Aorta (tissue), 5 donors: ENCODE measurements at regions not wholly inside any gene's neighbourhood (a gene's known extent, or its start where the extent isn't known, plus 50 kb on each side); places are given as distances from the start of the nearest gene placed in this dataset.
"Not testable (repeated sequence)": the region's sequence is repeated elsewhere in the genome, so short reads cannot be mapped to it uniquely, and the experiment has no call there.

Source experiments
- ATAC-seq: fragments of 200-7000 bp; cut with Tn5 transposase; one replicate; pipeline ENCODE4 v1.9.1; 2022; ENCODE audit warnings: moderate library complexity; ENCODE audit not compliant: low FRiP score
- DNase-seq, 2 donors: peaks; one replicate each; pipeline ENCODE4 v3.0.0-alpha.2; 2020
- H3K27ac ChIP-seq, 2 donors: one replicate each; pipeline ENCODE4 v1.5.1; 2013; ENCODE audit warnings: low read length in 2 of 2, mild to moderate bottlenecking in 2 of 2, moderate library complexity in 2 of 2, control low read depth in 1 of 2, inconsistent platforms in 1 of 2, low read depth in 1 of 2
- H3K27me3 ChIP-seq, 2 donors: one replicate each; pipeline ENCODE4 v1.6.1; 2013; ENCODE audit warnings: control low read depth in 1 of 2, low read length in 1 of 2, mild to moderate bottlenecking in 1 of 2, moderate library complexity in 1 of 2; ENCODE audit not compliant: insufficient read depth in 2 of 2, control insufficient read depth in 1 of 2
- H3K36me3 ChIP-seq, 2 donors: one replicate each; pipeline ENCODE4 v1.6.1; 2013; ENCODE audit warnings: control low read depth in 1 of 2, low read length in 1 of 2, mild to moderate bottlenecking in 1 of 2; ENCODE audit not compliant: insufficient read depth in 2 of 2, control insufficient read depth in 1 of 2
- H3K4me1 ChIP-seq, 2 donors: one replicate each; pipeline ENCODE4 v1.6.1; 2013; ENCODE audit warnings: low read length in 2 of 2, control low read depth in 1 of 2, mild to moderate bottlenecking in 1 of 2, moderate library complexity in 1 of 2; ENCODE audit not compliant: insufficient read depth in 2 of 2, control insufficient read depth in 1 of 2
- H3K4me3 ChIP-seq, 2 donors: one replicate each; pipeline ENCODE4 v1.5.1; 2013; ENCODE audit warnings: low read length in 2 of 2, control low read depth in 1 of 2, mild to moderate bottlenecking in 1 of 2
- H3K9me3 ChIP-seq: one replicate; pipeline ENCODE4 v1.6.1; 2013; ENCODE audit warnings: mild to moderate bottlenecking, low read length; ENCODE audit not compliant: control insufficient read depth
- WGBS, 2 donors: extraction: QIAGEN DNeasy Blood & Tissue Kit; methylation state at CpG; one replicate each; pipeline ENCODE4 v1.1.7; 2013; 5-methylcytosine and 5-hydroxymethylcytosine counted together
- intact Hi-C, 2 donors: fragments of 100-400 bp; cut with DNase I; formaldehyde crosslinking; loops; one replicate each; pipeline versions ENCODE4 v1.14.2 to v1.15.0; 2022
- donor health status: healthy with polysubstance abuse.
- donor health status: Bipolar disorder and iron deficiency.
- donor health status: DM: no; HTN: no; CAD: no.
- donor health status: DM: no; HTN: no; CAD: no.
- donor health status: DM: yes; HTN: yes; CAD: no.

DNA sequence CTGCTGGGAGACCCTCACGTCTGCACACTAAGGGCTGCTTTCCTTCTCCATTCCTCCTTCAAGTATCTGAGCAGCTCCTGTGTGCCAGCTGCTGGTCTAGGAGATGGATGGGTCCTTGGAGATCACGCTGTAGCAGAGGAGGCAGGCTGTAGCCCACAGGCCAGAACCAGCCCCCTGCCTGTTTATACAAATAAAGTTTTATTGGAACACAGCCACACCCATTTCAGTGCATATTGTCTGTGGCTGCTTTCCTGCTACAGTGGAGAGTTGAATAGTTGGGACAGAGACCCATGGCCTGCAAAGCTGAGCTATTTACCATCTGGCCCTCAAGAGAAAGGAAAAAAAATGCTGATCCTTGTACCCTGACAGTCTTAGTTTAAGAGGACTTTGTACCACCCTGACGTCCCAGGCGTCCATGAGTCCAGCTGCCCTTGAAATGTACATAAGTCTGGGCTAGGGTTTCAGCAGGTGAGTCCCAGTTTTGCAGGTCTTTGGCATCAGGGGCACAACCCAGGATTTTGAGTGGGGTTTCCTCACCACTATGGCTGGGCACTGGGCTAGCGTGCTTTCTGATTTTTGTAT, 95.8 kb downstream of the DEFB131A start:
- H3K36me3 ChIP-seq, intact Hi-C loops, H3K4me1 ChIP-seq, DNase-seq, H3K27me3 ChIP-seq, H3K9me3 ChIP-seq, ATAC-seq, H3K27ac ChIP-seq, H3K4me3 ChIP-seq: not testable (repeated sequence)
- WGBS, 2 donors = 60 to 83% methylated on average over 5 of the region's 5 CpGs

DNA sequence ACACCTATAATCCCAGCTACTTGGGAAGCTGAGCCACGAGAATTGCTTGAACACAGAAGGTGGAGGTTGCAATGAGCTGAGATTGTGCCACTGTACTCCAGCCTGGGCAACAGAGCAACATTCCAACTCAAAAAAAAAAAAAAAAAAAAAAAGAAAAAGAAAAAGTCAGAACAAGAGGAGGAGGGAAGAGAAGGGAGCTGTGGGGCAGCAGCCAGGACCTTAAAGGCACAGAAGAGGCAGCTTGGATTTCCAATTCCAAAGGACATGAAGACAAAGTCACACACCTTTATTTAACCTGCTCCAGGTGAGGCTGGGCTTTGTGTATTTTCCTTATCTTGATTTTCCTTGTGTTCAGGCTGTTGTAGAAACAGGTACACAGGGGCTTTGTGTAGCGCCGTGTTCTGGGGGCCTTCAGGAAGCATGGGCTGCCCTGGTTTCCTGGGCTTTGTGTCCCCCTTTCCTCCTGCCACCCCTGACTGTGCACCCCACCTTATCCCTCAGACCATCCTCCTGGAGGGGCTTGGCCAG, 97.2 kb downstream of the DEFB131A start:
- WGBS, 2 donors = 66 to 69% methylated on average over 3 of the region's 3 CpGs
- H3K27me3 ChIP-seq, H3K36me3 ChIP-seq, H3K27ac ChIP-seq, intact Hi-C loops, ATAC-seq, H3K4me3 ChIP-seq, H3K4me1 ChIP-seq, DNase-seq, H3K9me3 ChIP-seq: not testable (repeated sequence)

DNA sequence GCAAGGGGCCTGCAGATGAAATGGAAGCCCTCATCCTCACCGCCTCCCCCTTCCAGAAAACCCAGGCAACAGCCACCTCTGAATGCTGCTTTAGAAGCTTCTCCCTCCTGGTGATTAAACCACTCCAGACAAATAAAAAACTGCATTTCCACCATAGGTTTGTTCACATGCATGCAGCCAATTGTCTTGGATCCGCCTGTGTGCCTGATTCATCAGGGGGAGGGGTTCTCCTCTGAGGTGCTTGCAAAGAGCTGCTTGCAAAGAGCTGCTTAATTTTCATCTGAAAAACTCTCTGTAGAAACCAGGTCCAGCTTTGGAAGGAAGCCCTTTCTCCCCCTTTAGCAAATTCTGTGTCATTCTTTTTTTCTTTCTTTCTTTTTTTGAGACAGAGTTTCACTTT, 100.6 kb downstream of the DEFB131A start:
- H3K36me3 ChIP-seq, H3K27ac ChIP-seq, intact Hi-C loops, H3K4me3 ChIP-seq, ATAC-seq, H3K27me3 ChIP-seq, H3K9me3 ChIP-seq, H3K4me1 ChIP-seq, DNase-seq: not testable (repeated sequence)
- WGBS, 2 donors = 41 to 63% methylated on average over 2 of the region's 2 CpGs

DNA sequence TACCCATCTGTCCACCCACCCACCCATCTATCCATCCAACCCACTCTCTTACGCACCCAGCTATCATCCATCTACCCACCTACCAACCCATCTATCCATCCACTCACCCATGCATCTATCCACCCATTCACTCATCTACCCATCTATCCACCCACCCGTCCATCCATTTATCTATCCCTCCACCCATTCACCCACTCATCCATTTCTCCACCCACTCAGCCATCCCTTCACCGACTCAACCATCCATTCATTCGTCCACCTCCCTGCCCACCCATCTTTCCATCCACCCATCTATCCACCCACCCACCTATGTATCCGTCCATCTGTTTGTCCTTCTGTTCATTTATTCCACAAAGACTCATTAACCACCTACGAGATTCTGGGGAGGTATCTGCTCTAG, 103.3 kb downstream of the DEFB131A start:
- H3K27me3 ChIP-seq, H3K27ac ChIP-seq, H3K4me3 ChIP-seq, H3K36me3 ChIP-seq, H3K4me1 ChIP-seq, intact Hi-C loops, H3K9me3 ChIP-seq, ATAC-seq, DNase-seq: not testable (repeated sequence)
- WGBS, 2 donors = 78 to 80% methylated on average over 6 of the region's 6 CpGs

DNA sequence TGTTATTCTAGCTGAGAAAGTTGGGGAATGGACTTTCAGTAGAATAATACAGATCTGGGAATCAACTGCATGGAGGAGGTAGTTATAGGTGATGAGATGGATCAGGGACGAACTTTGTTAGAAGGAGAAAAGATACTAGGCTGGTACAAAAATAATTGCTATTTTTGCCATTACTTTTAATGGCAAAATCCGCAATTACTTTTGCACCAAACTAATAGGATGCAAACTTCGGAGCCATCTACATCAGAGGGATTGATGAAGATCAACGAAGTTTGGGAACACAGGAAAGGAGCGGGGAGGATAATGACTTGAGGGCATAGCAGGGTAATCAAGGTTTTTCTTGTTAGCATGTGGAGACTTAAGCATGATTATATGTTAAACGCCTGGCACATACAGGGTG, 111.9 kb downstream of the DEFB131A start:
- WGBS, 2 donors = 87 to 90% methylated on average over 6 of the region's 6 CpGs
- H3K27me3 ChIP-seq, intact Hi-C loops, ATAC-seq, H3K4me1 ChIP-seq, H3K4me3 ChIP-seq, H3K9me3 ChIP-seq, DNase-seq, H3K27ac ChIP-seq, H3K36me3 ChIP-seq: not testable (repeated sequence)

DNA sequence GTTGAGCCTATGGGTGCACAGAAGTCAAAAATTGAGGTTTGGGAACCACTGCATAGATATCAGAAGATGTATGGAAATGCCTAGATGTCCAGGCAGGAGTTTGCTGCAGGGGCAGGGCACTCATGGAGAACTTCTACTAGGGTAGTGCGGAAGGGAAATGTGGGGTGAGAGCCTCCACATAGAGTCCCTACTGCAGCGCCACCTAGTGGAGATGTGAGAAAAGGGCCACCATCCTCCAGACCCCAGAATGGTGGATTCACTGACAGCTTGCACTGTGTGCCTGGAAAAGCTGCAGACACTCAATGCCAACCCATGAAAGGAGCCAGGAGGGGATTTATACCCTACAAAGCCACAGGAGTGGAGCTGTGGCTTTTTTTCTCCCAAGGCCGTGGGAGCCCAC, 133.7 kb downstream of the DEFB131A start:
- WGBS, 2 donors = 43 to 48% methylated on average over 3 of the region's 3 CpGs
- DNase-seq, H3K9me3 ChIP-seq, H3K36me3 ChIP-seq, H3K4me3 ChIP-seq, intact Hi-C loops, H3K27ac ChIP-seq, H3K4me1 ChIP-seq, H3K27me3 ChIP-seq, ATAC-seq: not testable (repeated sequence)

DNA sequence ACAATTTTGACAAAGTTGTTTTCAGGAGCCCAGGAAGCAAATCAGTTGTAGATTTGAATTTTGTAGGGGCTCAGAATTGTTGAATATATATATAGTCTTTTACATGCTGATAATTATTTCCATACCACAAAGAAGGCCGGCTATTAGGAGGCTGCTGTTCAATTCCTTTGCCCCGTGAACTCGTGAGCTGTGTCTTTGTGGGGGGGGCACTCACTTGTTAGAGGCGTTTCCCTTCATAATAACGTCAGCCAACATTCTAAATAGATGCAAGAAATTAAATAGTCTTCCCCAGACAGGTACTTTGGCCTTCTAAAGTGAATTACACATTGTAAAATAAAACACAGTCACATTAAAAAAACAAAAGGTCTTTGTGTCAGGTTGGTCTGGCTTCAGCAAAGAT, 138.7 kb downstream of the DEFB131A start:
- H3K27me3 ChIP-seq, intact Hi-C loops, H3K9me3 ChIP-seq, DNase-seq, H3K4me1 ChIP-seq, H3K36me3 ChIP-seq, ATAC-seq, H3K27ac ChIP-seq, H3K4me3 ChIP-seq: not testable (repeated sequence)
- WGBS, 2 donors = 51 to 55% methylated on average over 5 of the region's 5 CpGs

DNA sequence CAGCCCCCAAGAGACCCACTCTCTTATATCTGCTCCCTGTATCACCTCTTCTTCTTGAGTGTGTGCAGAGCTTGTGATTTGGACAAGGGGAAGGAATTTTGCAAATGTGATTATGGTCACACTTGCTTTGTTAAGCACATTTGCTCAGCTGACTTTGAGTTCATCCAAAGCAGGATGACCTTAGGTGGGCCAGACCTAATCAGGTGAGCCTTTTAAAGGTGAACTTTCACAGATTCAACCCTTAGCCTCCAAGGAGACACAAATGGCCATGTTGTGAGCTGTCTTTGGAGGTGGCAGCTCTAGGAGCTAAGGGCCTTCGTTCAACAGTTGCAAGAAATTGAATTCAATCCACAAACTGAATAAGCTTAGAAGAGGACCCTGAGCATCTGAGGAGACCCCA, 147.8 kb downstream of the DEFB131A start:
- no peaks in the 10 kb centered on the region for H3K4me1 ChIP-seq
- intact Hi-C loops = no loop called here
- no peak for ATAC-seq
- H3K4me3 ChIP-seq = no peak overlapping the region
- WGBS, 2 donors = 89 to 90% methylated on average over 1 of the region's 1 CpG
- no peak overlapping the region for H3K27ac ChIP-seq
- H3K36me3 ChIP-seq = no peaks in the 10 kb centered on the region
- H3K9me3 ChIP-seq = peaks cover 2% of the 10 kb centered on the region
- H3K27me3 ChIP-seq = no peaks in the 10 kb centered on the region
- DNase-seq = no peak

DNA sequence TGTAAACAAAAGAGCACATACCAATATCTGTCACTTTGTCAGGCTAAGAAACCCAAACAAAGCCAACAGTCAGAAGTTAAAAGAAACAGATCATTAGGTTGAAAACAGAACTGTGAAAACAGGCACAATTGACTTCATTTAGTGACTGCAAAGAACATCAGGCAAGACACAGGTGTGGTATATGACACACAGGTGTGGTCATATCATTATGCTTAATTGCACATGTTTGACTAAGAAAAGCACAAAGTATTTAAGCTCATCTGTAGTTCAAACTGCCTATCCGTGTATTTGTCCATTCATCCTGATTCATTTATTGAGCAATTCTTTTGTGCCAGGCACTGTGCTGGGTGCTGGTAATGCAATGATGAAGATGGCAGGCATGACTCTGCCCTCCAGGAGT, 150.7 kb downstream of the DEFB131A start:
- intact Hi-C loops = no loop called here
- ATAC-seq (no peak), DNase-seq (no peak)
- H3K36me3 ChIP-seq = no peaks in the 10 kb centered on the region
- H3K9me3 ChIP-seq = peaks cover 2% of the 10 kb centered on the region
- H3K4me1 ChIP-seq = no peaks in the 10 kb centered on the region
- no peaks in the 10 kb centered on the region for H3K27me3 ChIP-seq
- H3K4me3 ChIP-seq = no peak overlapping the region
- WGBS, 2 donors = 85% methylated on average over 1 of the region's 1 CpG
- no peak overlapping the region for H3K27ac ChIP-seq
